PC-3 (cell line): ENCODE measurements at regions not wholly inside any gene's neighbourhood (a gene's known extent, or its start where the extent isn't known, plus 50 kb on each side); places are given as distances from the start of the nearest gene placed in this dataset.

Source experiments
- ATAC-seq: fragments of 200-7000 bp; cut with Tn5 transposase; 2 replicates; pipeline ENCODE4 v1.9.1; 2020; ENCODE audit warnings: mild to moderate bottlenecking, moderate library complexity
- BruUV-seq: library from RNA; stranded (reverse); fragments of 400-500 nt; replicated peaks from 2 replicates; lab custom pipeline; 2021; lab: Mats Ljungman, UMichigan
- CTCF ChIA-PET: fragments of 300-600 bp; sonication (Branson Sonifier 250); formaldehyde crosslinking; loops from one replicate; lab custom pipeline; 2022; ENCODE audit warnings: antibody characterized with exemption; lab: Charles Lee
- POLR2A ChIA-PET: fragments of 300-600 bp; sonication (Branson Sonifier 250); formaldehyde crosslinking; loops from one replicate; lab custom pipeline; 2022; ENCODE audit warnings: antibody characterized with exemption; ENCODE audit not compliant: unreplicated experiment; lab: Charles Lee
- DNase-seq: peaks from one replicate; pipeline ENCODE4 v3.0.0-alpha.2; 2015
- H2AFZ ChIP-seq: fragments of 300-600 bp; sonication (generic); 2 replicates; pipeline ENCODE4 v1.6.0; 2016; ENCODE audit warnings: antibody characterized with exemption, low read length
- H3F3A ChIP-seq: fragments of 300-600 bp; sonication (generic); one replicate; pipeline ENCODE4 v1.6.0; 2017; ENCODE audit warnings: antibody characterized with exemption, low read length, control low read depth, mild to moderate bottlenecking; ENCODE audit not compliant: unreplicated experiment
- H3K27ac ChIP-seq: fragments of 300-600 bp; sonication (generic); 2 replicates; pipeline ENCODE4 v1.5.1; 2016; ENCODE audit warnings: mild to moderate bottlenecking, low read length
- H3K27me3 ChIP-seq: fragments of 300-600 bp; sonication (generic); 2 replicates; pipeline ENCODE4 v1.6.1; 2016; ENCODE audit warnings: low read length, mixed read lengths
- H3K36me3 ChIP-seq: fragments of 300-600 bp; sonication (generic); 2 replicates; pipeline ENCODE4 v1.6.1; 2016; ENCODE audit warnings: low read depth, mixed run types, low read length, mixed read lengths
- H3K4me1 ChIP-seq: fragments of 300-600 bp; sonication (generic); 2 replicates; pipeline ENCODE4 v1.5.1; 2016; ENCODE audit warnings: low read length; ENCODE audit not compliant: insufficient read depth
- H3K4me2 ChIP-seq: fragments of 300-600 bp; sonication (generic); 2 replicates; pipeline ENCODE4 v1.6.0; 2016; ENCODE audit warnings: low read length
- H3K4me3 ChIP-seq: fragments of 300-600 bp; sonication (generic); 2 replicates; pipeline ENCODE4 v1.5.1; 2016; ENCODE audit warnings: mild to moderate bottlenecking, low read length, mixed read lengths
- H3K79me2 ChIP-seq: fragments of 300-600 bp; sonication (generic); 2 replicates; pipeline ENCODE4 v1.6.1; 2017; ENCODE audit warnings: low read length, mixed read lengths
- H3K9ac ChIP-seq: fragments of 300-600 bp; sonication (generic); 2 replicates; pipeline ENCODE4 v1.6.0; 2016; ENCODE audit warnings: mild to moderate bottlenecking, low read length
- H3K9me2 ChIP-seq: fragments of 300-600 bp; sonication (generic); replicated peaks from 2 replicates; pipeline ENCODE4 v1.6.1; 2016; ENCODE audit warnings: mixed run types, low read length, mixed read lengths
- H3K9me3 ChIP-seq: fragments of 300-600 bp; sonication (generic); 2 replicates; pipeline ENCODE4 v1.6.1; 2016; ENCODE audit warnings: low read length, mixed read lengths
- H4K20me1 ChIP-seq: fragments of 300-600 bp; sonication (generic); 2 replicates; pipeline ENCODE4 v1.6.1; 2016; ENCODE audit warnings: low read length, mixed read lengths
- EZH2 ChIP-seq: fragments of 300-600 bp; sonication (generic); IDR thresholded peaks from one replicate; pipeline ENCODE4 v1.6.1; 2017; ENCODE audit warnings: antibody characterized with exemption, mild to moderate bottlenecking, low read length; ENCODE audit not compliant: unreplicated experiment
- EZH2phosphoT487 ChIP-seq: fragments of 300-600 bp; sonication (generic); IDR thresholded peaks from 2 replicates; pipeline ENCODE4 v1.6.1; 2018; ENCODE audit warnings: mild to moderate bottlenecking, antibody characterized with exemption, low read length, borderline replicate concordance
- intact Hi-C: fragments of 100-400 bp; cut with micrococcal nuclease; formaldehyde crosslinking; loops from 2 replicates; pipeline ENCODE4 v1.9.0; 2023
- TF ChIP-seq, protein P1 (sequence below): fragments of 300-600 bp; sonication (generic); conservative IDR thresholded peaks from 2 replicates; pipeline ENCODE4 v1.5.1; 2017; ENCODE audit warnings: antibody characterized with exemption, low read depth, mild to moderate bottlenecking, low read length

DNA sequence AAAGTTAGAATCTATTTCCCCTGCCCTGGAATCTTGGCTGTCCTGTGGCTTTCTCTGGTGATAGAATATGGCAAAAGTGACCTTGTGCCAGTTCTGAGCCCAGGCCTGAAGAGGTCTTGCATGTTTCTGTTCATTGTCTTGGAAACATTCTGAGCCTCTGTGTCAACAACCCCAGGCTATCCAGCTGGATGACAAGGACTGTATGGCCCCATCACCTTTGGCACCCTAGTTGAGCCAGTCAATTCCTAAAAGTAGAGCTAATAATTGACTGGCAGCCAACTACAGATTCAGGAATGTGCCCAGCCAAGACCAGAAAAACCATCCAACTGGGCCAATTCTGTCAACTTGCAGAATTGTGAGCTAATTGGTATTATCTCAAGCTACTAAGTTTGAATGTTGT, 514.1 kb upstream of the LARGE1 start:
- H3K4me3 ChIP-seq: no peak overlapping the region
- no peaks in the 10 kb centered on the region for H3K79me2 ChIP-seq
- H3K27ac ChIP-seq: no peak overlapping the region
- no peak overlapping the region for H3K9ac ChIP-seq
- no peaks in the 10 kb centered on the region for H3K9me2 ChIP-seq
- no peak overlapping the region for H2AFZ ChIP-seq
- H3F3A ChIP-seq: no peaks in the 10 kb centered on the region
- ATAC-seq (no peak), DNase-seq (no peak)
- CTCF ChIA-PET: no interaction called here
- POLR2A ChIA-PET: no interaction called here
- no peaks in the 10 kb centered on the region for H4K20me1 ChIP-seq
- no peak overlapping the region for H3K4me2 ChIP-seq
- TF ChIP-seq, protein P1, sequence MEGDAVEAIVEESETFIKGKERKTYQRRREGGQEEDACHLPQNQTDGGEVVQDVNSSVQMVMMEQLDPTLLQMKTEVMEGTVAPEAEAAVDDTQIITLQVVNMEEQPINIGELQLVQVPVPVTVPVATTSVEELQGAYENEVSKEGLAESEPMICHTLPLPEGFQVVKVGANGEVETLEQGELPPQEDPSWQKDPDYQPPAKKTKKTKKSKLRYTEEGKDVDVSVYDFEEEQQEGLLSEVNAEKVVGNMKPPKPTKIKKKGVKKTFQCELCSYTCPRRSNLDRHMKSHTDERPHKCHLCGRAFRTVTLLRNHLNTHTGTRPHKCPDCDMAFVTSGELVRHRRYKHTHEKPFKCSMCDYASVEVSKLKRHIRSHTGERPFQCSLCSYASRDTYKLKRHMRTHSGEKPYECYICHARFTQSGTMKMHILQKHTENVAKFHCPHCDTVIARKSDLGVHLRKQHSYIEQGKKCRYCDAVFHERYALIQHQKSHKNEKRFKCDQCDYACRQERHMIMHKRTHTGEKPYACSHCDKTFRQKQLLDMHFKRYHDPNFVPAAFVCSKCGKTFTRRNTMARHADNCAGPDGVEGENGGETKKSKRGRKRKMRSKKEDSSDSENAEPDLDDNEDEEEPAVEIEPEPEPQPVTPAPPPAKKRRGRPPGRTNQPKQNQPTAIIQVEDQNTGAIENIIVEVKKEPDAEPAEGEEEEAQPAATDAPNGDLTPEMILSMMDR: no peak
- TF ChIP-seq EZH2phosphoT487 (no peak), EZH2 (no peak)
- H3K36me3 ChIP-seq: no peaks in the 10 kb centered on the region
- H3K27me3 ChIP-seq: no peaks in the 10 kb centered on the region
- intact Hi-C loops: no loop called here
- no peaks in the 10 kb centered on the region for H3K4me1 ChIP-seq
- no TSS peak for BruUV-seq
- no peaks in the 10 kb centered on the region for H3K9me3 ChIP-seq

DNA sequence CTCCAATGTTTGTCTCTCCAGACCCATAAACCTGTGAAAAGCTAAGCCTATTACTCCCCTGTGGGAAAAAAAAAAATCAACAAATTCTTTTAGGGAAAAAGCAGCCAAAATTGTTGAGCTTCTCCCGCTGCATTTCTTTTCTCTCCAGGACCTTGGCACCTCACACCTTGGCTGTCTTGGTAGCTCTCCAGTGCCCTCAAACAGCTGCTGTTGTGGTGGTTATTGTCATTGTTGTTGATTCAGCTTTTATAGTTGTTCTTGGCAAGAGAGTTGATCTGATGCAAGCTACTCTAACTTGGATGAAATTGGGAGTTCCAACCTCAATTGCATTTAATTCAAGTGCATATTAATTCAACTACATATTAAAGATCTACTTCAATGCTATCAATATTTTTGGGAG, 516.9 kb upstream of the LARGE1 start:
- DNase-seq (no peak), ATAC-seq (no peak)
- H3K27me3 ChIP-seq: no peaks in the 10 kb centered on the region
- intact Hi-C loops: no loop called here
- no peaks in the 10 kb centered on the region for H3F3A ChIP-seq
- H3K79me2 ChIP-seq: no peaks in the 10 kb centered on the region
- BruUV-seq: no TSS peak
- no peaks in the 10 kb centered on the region for H3K36me3 ChIP-seq
- H3K4me3 ChIP-seq: no peak overlapping the region
- H3K9ac ChIP-seq: no peak overlapping the region
- no peak overlapping the region for H3K27ac ChIP-seq
- H4K20me1 ChIP-seq: no peaks in the 10 kb centered on the region
- no peaks in the 10 kb centered on the region for H3K4me1 ChIP-seq
- ChIA-PET POLR2A (no interaction called here), CTCF (no interaction called here)
- TF ChIP-seq, protein P1: no peak
- no peak for TF ChIP-seq EZH2phosphoT487
- no peak for TF ChIP-seq EZH2
- H3K4me2 ChIP-seq: no peak overlapping the region
- H3K9me3 ChIP-seq: no peaks in the 10 kb centered on the region
- no peaks in the 10 kb centered on the region for H3K9me2 ChIP-seq
- H2AFZ ChIP-seq: no peak overlapping the region

DNA sequence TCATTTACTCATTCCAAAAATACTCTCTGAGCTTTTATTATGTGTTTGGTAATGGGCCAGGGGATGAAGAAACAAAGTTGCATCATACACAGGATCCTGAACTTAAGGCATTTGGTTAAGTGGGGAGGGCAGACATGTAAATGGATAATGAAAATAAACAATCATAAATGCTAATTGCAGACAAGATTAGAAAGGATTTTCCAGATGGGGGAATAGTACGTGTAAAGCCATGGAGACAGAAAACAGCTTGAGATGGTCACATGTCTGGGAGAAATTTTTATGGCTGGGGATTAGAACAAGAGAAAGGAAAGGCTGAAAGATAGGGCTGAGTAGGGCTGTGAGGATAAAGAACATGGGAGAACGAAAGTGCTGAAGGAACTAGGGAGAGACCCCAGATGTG, 534.3 kb upstream of the LARGE1 start:
- intact Hi-C loops: no loop called here
- no peaks in the 10 kb centered on the region for H3K9me2 ChIP-seq
- H2AFZ ChIP-seq: no peak overlapping the region
- no peaks in the 10 kb centered on the region for H3K79me2 ChIP-seq
- POLR2A ChIA-PET: no interaction called here
- no peaks in the 10 kb centered on the region for H3K9me3 ChIP-seq
- ATAC-seq (no peak), DNase-seq (no peak)
- H4K20me1 ChIP-seq: no peaks in the 10 kb centered on the region
- H3K4me1 ChIP-seq: no peaks in the 10 kb centered on the region
- CTCF ChIA-PET: no interaction called here
- H3K27ac ChIP-seq: no peak overlapping the region
- H3K27me3 ChIP-seq: no peaks in the 10 kb centered on the region
- no peak overlapping the region for H3K4me3 ChIP-seq
- no peaks in the 10 kb centered on the region for H3K36me3 ChIP-seq
- no peak overlapping the region for H3K4me2 ChIP-seq
- H3F3A ChIP-seq: no peaks in the 10 kb centered on the region
- H3K9ac ChIP-seq: no peak overlapping the region
- BruUV-seq: no TSS peak
- TF ChIP-seq EZH2 (no peak), EZH2phosphoT487 (no peak)
- TF ChIP-seq, protein P1: no peak
